MCF 10A (cell line): ENCODE measurements at regions not wholly inside any gene's neighbourhood (a gene's known extent, or its start where the extent isn't known, plus 50 kb on each side); places are given as distances from the start of the nearest gene placed in this dataset.

Experiments used
- BruUV-seq: library from RNA; stranded (reverse); fragments of 400-500 nt; replicated peaks from 2 replicates; lab custom pipeline; 2021; lab: Mats Ljungman, UMichigan
- CTCF ChIA-PET: fragments of 300-600 bp; sonication (Branson Sonifier 250); formaldehyde crosslinking; extraction: SDS; loops from one replicate; lab custom pipeline; 2021; ENCODE audit warnings: antibody characterized with exemption, inconsistent platforms; lab: Yijun Ruan, JAX
- POLR2A ChIA-PET: fragments of 300-600, 350-650 bp; sonication (Branson Sonifier 250); formaldehyde crosslinking; extraction: SDS; loops from one replicate; lab custom pipeline; 2020; ENCODE audit warnings: antibody characterized with exemption, inconsistent platforms; lab: Yijun Ruan, JAX
- DNase-seq: peaks from one replicate; pipeline ENCODE4 v3.0.0-alpha.2; 2018; ENCODE audit not compliant: unreplicated experiment
- H3K27ac Mint-ChIP-seq: one replicate; pipeline ENCODE4 v1.8.0; 2022; ENCODE audit warnings: mild to moderate bottlenecking, low read depth, mixed read lengths; ENCODE audit not compliant: unreplicated experiment
- H3K27me3 Mint-ChIP-seq: one replicate; pipeline ENCODE4 v1.8.0; 2022; ENCODE audit warnings: mixed read lengths; ENCODE audit not compliant: insufficient read depth, unreplicated experiment
- H3K36me3 Mint-ChIP-seq: one replicate; pipeline ENCODE4 v1.8.0; 2022; ENCODE audit warnings: mild to moderate bottlenecking, moderate library complexity, mixed read lengths; ENCODE audit not compliant: insufficient read depth, unreplicated experiment
- H3K4me1 Mint-ChIP-seq: one replicate; pipeline ENCODE4 v1.8.0; 2022; ENCODE audit warnings: mixed read lengths; ENCODE audit not compliant: insufficient read depth, unreplicated experiment
- H3K4me3 Mint-ChIP-seq: one replicate; pipeline ENCODE4 v1.8.0; 2022; ENCODE audit warnings: mild to moderate bottlenecking, moderate library complexity, mixed read lengths; ENCODE audit not compliant: unreplicated experiment
- H3K9me3 Mint-ChIP-seq: one replicate; pipeline ENCODE4 v1.8.0; 2022; ENCODE audit warnings: mixed read lengths; ENCODE audit not compliant: unreplicated experiment
- intact Hi-C: fragments of 100-400 bp; cut with micrococcal nuclease; formaldehyde crosslinking; loops from 2 replicates; pipeline ENCODE4 v1.14.1; 2022
- TF ChIP-seq, protein P1 (sequence below): fragments of 200-600 bp; IDR thresholded peaks from one replicate; pipeline ENCODE4 v1.8.0; 2022; ENCODE audit warnings: antibody characterized with exemption, mild to moderate bottlenecking; ENCODE audit not compliant: unreplicated experiment

DNA sequence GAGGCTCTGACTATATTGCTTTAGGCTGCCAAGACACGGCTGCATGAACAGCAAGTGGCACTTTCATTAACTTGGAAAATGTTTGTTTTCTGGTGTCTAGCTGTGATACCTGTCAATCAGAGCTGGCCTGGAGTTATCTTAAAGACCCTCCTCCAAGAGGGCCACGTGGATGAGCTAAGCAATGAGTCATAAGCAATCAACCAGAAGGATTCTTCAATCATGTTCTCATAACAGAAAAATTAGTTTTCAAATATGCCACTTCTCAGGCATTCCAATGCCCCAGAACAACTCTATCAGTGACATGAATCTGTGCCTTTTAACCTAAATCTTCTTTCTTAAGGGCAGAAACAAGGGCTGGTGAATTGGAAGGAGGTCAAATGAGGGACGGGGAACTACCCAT, 283.0 kb downstream of the HTR1B start:
- DNase-seq = peak; percentile 2
- TF ChIP-seq, protein P1, sequence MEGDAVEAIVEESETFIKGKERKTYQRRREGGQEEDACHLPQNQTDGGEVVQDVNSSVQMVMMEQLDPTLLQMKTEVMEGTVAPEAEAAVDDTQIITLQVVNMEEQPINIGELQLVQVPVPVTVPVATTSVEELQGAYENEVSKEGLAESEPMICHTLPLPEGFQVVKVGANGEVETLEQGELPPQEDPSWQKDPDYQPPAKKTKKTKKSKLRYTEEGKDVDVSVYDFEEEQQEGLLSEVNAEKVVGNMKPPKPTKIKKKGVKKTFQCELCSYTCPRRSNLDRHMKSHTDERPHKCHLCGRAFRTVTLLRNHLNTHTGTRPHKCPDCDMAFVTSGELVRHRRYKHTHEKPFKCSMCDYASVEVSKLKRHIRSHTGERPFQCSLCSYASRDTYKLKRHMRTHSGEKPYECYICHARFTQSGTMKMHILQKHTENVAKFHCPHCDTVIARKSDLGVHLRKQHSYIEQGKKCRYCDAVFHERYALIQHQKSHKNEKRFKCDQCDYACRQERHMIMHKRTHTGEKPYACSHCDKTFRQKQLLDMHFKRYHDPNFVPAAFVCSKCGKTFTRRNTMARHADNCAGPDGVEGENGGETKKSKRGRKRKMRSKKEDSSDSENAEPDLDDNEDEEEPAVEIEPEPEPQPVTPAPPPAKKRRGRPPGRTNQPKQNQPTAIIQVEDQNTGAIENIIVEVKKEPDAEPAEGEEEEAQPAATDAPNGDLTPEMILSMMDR = no peak
- H3K27me3 Mint-ChIP-seq = no peaks in the 10 kb centered on the region
- POLR2A ChIA-PET = interaction anchor here (0.6 kb wide), 1 partner anchor 863 kb away, joined by 3 read pairs; no protein-coding TSS in a partner anchor
- peaks cover 2% of the 10 kb centered on the region for H3K36me3 Mint-ChIP-seq
- intact Hi-C loops = no loop called here
- H3K27ac Mint-ChIP-seq = no peak overlapping the region
- CTCF ChIA-PET = interaction anchor here (0.7 kb wide), 1 partner anchor 506 kb away, joined by 3 read pairs; no protein-coding TSS in a partner anchor
- H3K4me1 Mint-ChIP-seq = peaks cover 11% of the 10 kb centered on the region
- H3K9me3 Mint-ChIP-seq = peaks cover 16% of the 10 kb centered on the region
- H3K4me3 Mint-ChIP-seq = no peak overlapping the region
- BruUV-seq = no TSS peak

- Mint-ChIP-seq H3K36me3 (peaks cover 8% of the 10 kb centered on the region), H3K4me1 (peaks cover 11% of the 10 kb centered on the region), H3K27ac (peak overlapping the region; percentile 74), H3K27me3 (no peaks in the 10 kb centered on the region), H3K4me3 (no peak overlapping the region), H3K9me3 (peaks cover 8% of the 10 kb centered on the region)
- TF ChIP-seq, protein P1 = no peak
- ChIA-PET POLR2A (no interaction called here), CTCF (interaction anchor here (0.6 to 0.7 kb wide), 2 partner anchors 12 to 1980 kb away, joined by 3 read pairs; no protein-coding TSS in a partner anchor)
- peak; percentile 61 for DNase-seq
- intact Hi-C loops = loop anchor here (1.0 kb wide), 1 partner anchor 44 kb away; no protein-coding TSS in a partner anchor
- BruUV-seq = no TSS peak
Measured at GRCh38 chr6:77178821-77179220, 284.5 kb downstream of the HTR1B start.

DNA sequence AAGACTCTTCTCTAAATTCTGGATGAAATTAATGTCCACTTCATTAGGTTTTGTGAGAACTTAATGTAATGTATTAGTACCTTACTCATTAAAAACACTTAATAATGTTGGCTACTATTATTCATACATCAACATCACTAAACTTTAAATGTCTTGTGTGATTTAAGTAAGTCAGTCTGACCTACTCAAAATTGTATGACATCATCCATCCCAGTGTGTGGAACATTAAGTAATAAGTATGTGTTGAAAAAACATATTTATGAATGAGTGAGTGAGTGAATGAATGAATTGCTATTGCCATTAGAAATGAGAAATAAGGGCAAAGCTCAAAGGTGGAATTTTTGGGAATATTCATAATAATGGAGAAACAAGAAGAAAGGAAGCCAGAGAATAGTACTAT, 285.8 kb downstream of the HTR1B start:
- no peaks in the 10 kb centered on the region for H3K27me3 Mint-ChIP-seq
- ChIA-PET POLR2A (interaction anchor here (0.5 to 1.3 kb wide), 2 partner anchors 12 to 141 kb away, joined by 3 to 4 read pairs; no protein-coding TSS in a partner anchor), CTCF (no interaction called here)
- H3K9me3 Mint-ChIP-seq = peaks cover 8% of the 10 kb centered on the region
- intact Hi-C loops = no loop called here
- H3K4me3 Mint-ChIP-seq = no peak overlapping the region
- BruUV-seq = no TSS peak
- DNase-seq = no peak
- H3K27ac Mint-ChIP-seq = no peak overlapping the region
- TF ChIP-seq, protein P1 = no peak
- H3K4me1 Mint-ChIP-seq = peaks cover 11% of the 10 kb centered on the region
- peaks cover 15% of the 10 kb centered on the region for H3K36me3 Mint-ChIP-seq

GRCh38 chr6:77173472-77174074, 289.7 kb downstream of the HTR1B start:
- Mint-ChIP-seq H3K4me1 (peaks cover 2% of the 10 kb centered on the region), H3K36me3 (peaks cover 15% of the 10 kb centered on the region), H3K9me3 (peaks cover 11% of the 10 kb centered on the region), H3K27ac (no peak overlapping the region), H3K4me3 (no peak overlapping the region), H3K27me3 (no peaks in the 10 kb centered on the region)
- no peak for DNase-seq
- ChIA-PET CTCF (no interaction called here), POLR2A (no interaction called here)
- TF ChIP-seq, protein P1 = no peak
- intact Hi-C loops = no loop called here
- BruUV-seq = no TSS peak
